ENCODE measurements at regions not wholly inside any gene's neighbourhood (a gene's known extent, or its start where the extent isn't known, plus 50 kb on each side); places are given as distances from the start of the nearest gene placed in this dataset.

GRCh38 chr5:2222246-2222992 is 339.7 kb upstream of the IRX4 start:
- no peak for DNase-seq

- no peak for DNase-seq
Observed at GRCh38 chr5:2221450-2221849, 338.7 kb upstream of the IRX4 start.

- DNase-seq, result no peak
Observed at GRCh38 chr5:2220741-2221140, 338.0 kb upstream of the IRX4 start.

- DNase-seq, result no peak
Observed at GRCh38 chr5:2219149-2219776, 336.5 kb upstream of the IRX4 start.

GRCh38 chr5:2217219-2217618 is 334.5 kb upstream of the IRX4 start:
- DNase-seq, result no peak

GRCh38 chr5:2214910-2215590 is 332.3 kb upstream of the IRX4 start:
- DNase-seq, result no peak

GRCh38 chr5:2213121-2213730 is 330.5 kb upstream of the IRX4 start:
- no peak for DNase-seq

GRCh38 chr5:2212481-2212880 is 329.8 kb upstream of the IRX4 start:
- DNase-seq, result no peak

GRCh38 chr5:2208239-2208544 is 325.5 kb upstream of the IRX4 start:
- no peak for DNase-seq

- no peak for DNase-seq
Observed at GRCh38 chr5:2207416-2208238, 324.9 kb upstream of the IRX4 start.

GRCh38 chr5:2207109-2207399 is 324.3 kb upstream of the IRX4 start:
- no peak for DNase-seq

- no peak for DNase-seq
Observed at GRCh38 chr5:2206293-2207108, 323.8 kb upstream of the IRX4 start.

GRCh38 chr5:2205596-2206226 is 323.0 kb upstream of the IRX4 start:
- no peak for DNase-seq

- no peak for DNase-seq
Observed at GRCh38 chr5:2205185-2205585, 322.5 kb upstream of the IRX4 start.

- no peak for DNase-seq
Observed at GRCh38 chr5:2204366-2205184, 321.9 kb upstream of the IRX4 start.

GRCh38 chr5:2203774-2204173 is 321.0 kb upstream of the IRX4 start:
- DNase-seq, result no peak

- no peak for DNase-seq
Observed at GRCh38 chr5:2201832-2202231, 319.1 kb upstream of the IRX4 start.

- no peak for DNase-seq
Observed at GRCh38 chr5:2201421-2201820, 318.7 kb upstream of the IRX4 start.

GRCh38 chr5:2201011-2201410 is 318.3 kb upstream of the IRX4 start:
- no peak for DNase-seq

GRCh38 chr5:2200261-2200950 is 317.7 kb upstream of the IRX4 start:
- no peak for DNase-seq
